ENCODE measurements at regions not wholly inside any gene's neighbourhood (a gene's known extent, or its start where the extent isn't known, plus 50 kb on each side); places are given as distances from the start of the nearest gene placed in this dataset.
"Not testable (repeated sequence)": the region's sequence is repeated elsewhere in the genome, so short reads cannot be mapped to it uniquely, and the experiment has no call there.

- in situ Hi-C loops (cut with MboI; ENCODE audit: low sequenced_read_pairs in 4 of 4): no loop called here
- no peak for ATAC-seq
- TF ChIP-seq CTCF (IDR thresholded peaks at IDR 0.05 in 4 of 5, conservative IDR thresholded peaks at IDR 0.05 in 1 of 5) (no peak), POLR2A (IDR thresholded peaks at IDR 0.05) (no peak)
- no peaks in the 10 kb centered on the region for H3K36me3 ChIP-seq
- no peaks in the 10 kb centered on the region for H3K27me3 ChIP-seq
- H3K4me1 ChIP-seq: no peaks in the 10 kb centered on the region
- no peaks in the 10 kb centered on the region for H3K9me3 ChIP-seq
- intact Hi-C loops (cut with DNase I; ENCODE audit: low total_unique reads): no loop called here
- no peak overlapping the region for H3K4me3 ChIP-seq
- DNase-seq: no peak
- no peak overlapping the region for H3K27ac ChIP-seq
Measured at GRCh38 chr10:85477979-85478378, 888.6 kb downstream of the GRID1 start.

- Histone ChIP-seq H3K27me3 (no peaks in the 10 kb centered on the region), H3K9me3 (no peaks in the 10 kb centered on the region), H3K4me1 (no peaks in the 10 kb centered on the region), H3K36me3 (no peaks in the 10 kb centered on the region), H3K27ac (no peak overlapping the region), H3K4me3 (no peak overlapping the region)
- TF ChIP-seq POLR2A (IDR thresholded peaks at IDR 0.05) (no peak), CTCF (IDR thresholded peaks at IDR 0.05 in 4 of 5, conservative IDR thresholded peaks at IDR 0.05 in 1 of 5) (no peak)
- in situ Hi-C loops (cut with MboI; ENCODE audit: low sequenced_read_pairs in 4 of 4): no loop called here
- intact Hi-C loops (cut with DNase I; ENCODE audit: low total_unique reads): no loop called here
- DNase-seq (no peak), ATAC-seq (no peak)
Measured at GRCh38 chr10:85490431-85490830, 876.2 kb downstream of the GRID1 start.

GRCh38 chr10:85491652-85492051 is 874.9 kb downstream of the GRID1 start:
- ATAC-seq: no peak

GRCh38 chr10:85492684-85493083 is 873.9 kb downstream of the GRID1 start:
- Histone ChIP-seq H3K9me3 (peaks cover 0 to 1% (median 0%) of the 10 kb centered on the region in 3 donors), H3K27me3 (no peaks in the 10 kb centered on the region), H3K27ac (no peak overlapping the region), H3K4me1 (no peaks in the 10 kb centered on the region), H3K36me3 (no peaks in the 10 kb centered on the region), H3K4me3 (no peak overlapping the region)
- ATAC-seq: no peak
- no peak for DNase-seq
- TF ChIP-seq CTCF (IDR thresholded peaks at IDR 0.05 in 4 of 5, conservative IDR thresholded peaks at IDR 0.05 in 1 of 5): no peak
- no peak for TF ChIP-seq POLR2A (IDR thresholded peaks at IDR 0.05)
- intact Hi-C loops (cut with DNase I; ENCODE audit: low total_unique reads) (no loop called here), in situ Hi-C loops (cut with MboI; ENCODE audit: low sequenced_read_pairs in 4 of 4) (no loop called here)

More at GRCh38 chr10:85491652-85492051, 874.9 kb downstream of the GRID1 start:
- Histone ChIP-seq H3K4me3 (no peak overlapping the region), H3K4me1 (no peaks in the 10 kb centered on the region), H3K9me3 (no peaks in the 10 kb centered on the region), H3K27me3 (no peaks in the 10 kb centered on the region), H3K27ac (no peak overlapping the region), H3K36me3 (no peaks in the 10 kb centered on the region)
- TF ChIP-seq POLR2A (IDR thresholded peaks at IDR 0.05): no peak
- TF ChIP-seq CTCF (IDR thresholded peaks at IDR 0.05 in 4 of 5, conservative IDR thresholded peaks at IDR 0.05 in 1 of 5): no peak
- no peak for DNase-seq
- intact Hi-C loops (cut with DNase I; ENCODE audit: low total_unique reads) (no loop called here), in situ Hi-C loops (cut with MboI; ENCODE audit: low sequenced_read_pairs in 4 of 4) (no loop called here)

GRCh38 chr10:85493703-85494102 is 872.9 kb downstream of the GRID1 start:
- in situ Hi-C loops (cut with MboI; ENCODE audit: low sequenced_read_pairs in 4 of 4): no loop called here
- H3K4me3 ChIP-seq: no peak overlapping the region
- H3K36me3 ChIP-seq: no peaks in the 10 kb centered on the region
- ATAC-seq (no peak), DNase-seq (no peak)
- H3K9me3 ChIP-seq: peaks cover 0 to 3% (median 0%) of the 10 kb centered on the region in 3 donors
- intact Hi-C loops (cut with DNase I; ENCODE audit: low total_unique reads): no loop called here
- TF ChIP-seq CTCF (IDR thresholded peaks at IDR 0.05 in 4 of 5, conservative IDR thresholded peaks at IDR 0.05 in 1 of 5) (no peak), POLR2A (IDR thresholded peaks at IDR 0.05) (no peak)
- H3K27me3 ChIP-seq: no peaks in the 10 kb centered on the region
- H3K27ac ChIP-seq: no peak overlapping the region
- H3K4me1 ChIP-seq: no peaks in the 10 kb centered on the region

GRCh38 chr10:85504641-85505040 is 862.0 kb downstream of the GRID1 start:
- H3K36me3 ChIP-seq; H3K27me3 ChIP-seq; H3K4me1 ChIP-seq; DNase-seq; H3K4me3 ChIP-seq; H3K27ac ChIP-seq; in situ Hi-C loops (cut with MboI; ENCODE audit: low sequenced_read_pairs in 4 of 4); ATAC-seq; H3K9me3 ChIP-seq; intact Hi-C loops (cut with DNase I; ENCODE audit: low total_unique reads): not testable (repeated sequence)
